ENCODE measurements at regions not wholly inside any gene's neighbourhood (a gene's known extent, or its start where the extent isn't known, plus 50 kb on each side); places are given as distances from the start of the nearest gene placed in this dataset.
"Not testable (repeated sequence)": the region's sequence is repeated elsewhere in the genome, so short reads cannot be mapped to it uniquely, and the experiment has no call there.

GRCh38 chr13:37476874-37477273 lies 121.7 kb downstream of the POSTN start:
- DNase-seq (ENCODE audit: low read depth): peak; percentile 23
- no peak overlapping the region for H3K4me3 ChIP-seq (ENCODE audit: low read depth, low read length)
- TF ChIP-seq CTCF (conservative IDR thresholded peaks at IDR 0.05; ENCODE audit: low read depth, low read length): no peak

GRCh38 chr13:37475966-37476365 lies 122.6 kb downstream of the POSTN start:
- DNase-seq (ENCODE audit: low read depth): peak; percentile 69
- TF ChIP-seq CTCF (conservative IDR thresholded peaks at IDR 0.05; ENCODE audit: low read depth, low read length): no peak
- H3K4me3 ChIP-seq (ENCODE audit: low read depth, low read length): no peak overlapping the region

GRCh38 chr13:37475151-37475550 lies 123.4 kb downstream of the POSTN start:
- TF ChIP-seq CTCF (conservative IDR thresholded peaks at IDR 0.05; ENCODE audit: low read depth, low read length): no peak
- DNase-seq (ENCODE audit: low read depth): peak; percentile 26
- no peak overlapping the region for H3K4me3 ChIP-seq (ENCODE audit: low read depth, low read length)

GRCh38 chr13:37473035-37473434 lies 125.5 kb downstream of the POSTN start:
- TF ChIP-seq CTCF (conservative IDR thresholded peaks at IDR 0.05; ENCODE audit: low read depth, low read length): peak; percentile 10
- no peak overlapping the region for H3K4me3 ChIP-seq (ENCODE audit: low read depth, low read length)
- DNase-seq (ENCODE audit: low read depth): no peak

GRCh38 chr13:37472266-37472665 lies 126.3 kb downstream of the POSTN start:
- not testable (repeated sequence) for H3K4me3 ChIP-seq (ENCODE audit: low read depth, low read length); DNase-seq (ENCODE audit: low read depth)

GRCh38 chr13:37460166-37460565 lies 138.4 kb downstream of the POSTN start:
- no peak overlapping the region for H3K4me3 ChIP-seq (ENCODE audit: low read depth, low read length)
- TF ChIP-seq CTCF (conservative IDR thresholded peaks at IDR 0.05; ENCODE audit: low read depth, low read length): no peak
- no peak for DNase-seq (ENCODE audit: low read depth)

- no peak overlapping the region for H3K4me3 ChIP-seq (ENCODE audit: low read depth, low read length)
- TF ChIP-seq CTCF (conservative IDR thresholded peaks at IDR 0.05; ENCODE audit: low read depth, low read length): no peak
- DNase-seq (ENCODE audit: low read depth): peak; percentile 23
Observed at GRCh38 chr13:37457612-37458011, 141.0 kb downstream of the POSTN start.

- TF ChIP-seq CTCF (conservative IDR thresholded peaks at IDR 0.05; ENCODE audit: low read depth, low read length): no peak
Observed at GRCh38 chr13:37456506-37456905, 142.1 kb downstream of the POSTN start.

More at GRCh38 chr13:37456506-37456905, 142.1 kb downstream of the POSTN start:
- no peak for DNase-seq (ENCODE audit: low read depth)
- H3K4me3 ChIP-seq (ENCODE audit: low read depth, low read length): no peak overlapping the region

Data from choroid plexus epithelial cell (primary cell).